CD8-positive, alpha-beta memory T cell (primary cell): ENCODE measurements at regions not wholly inside any gene's neighbourhood (a gene's known extent, or its start where the extent isn't known, plus 50 kb on each side); places are given as distances from the start of the nearest gene placed in this dataset.

Experiments
- CTCF ChIA-PET: fragments of 350-600 bp; sonication (Branson Sonifier 250); formaldehyde crosslinking; loops from one replicate; lab custom pipeline; 2021; ENCODE audit warnings: antibody characterized with exemption; lab: Charles Lee
- POLR2A ChIA-PET: fragments of 350-600 bp; sonication (Branson Sonifier 250); formaldehyde crosslinking; loops from one replicate; lab custom pipeline; 2021; ENCODE audit warnings: antibody characterized with exemption; lab: Charles Lee
- DNase-seq, 5 donors: peaks; one replicate each; pipeline versions ENCODE4 v3.0.0 to v3.0.0-alpha.2; 2020 to 2022; ENCODE audit warnings: mixed read lengths in 1 of 5
- H3K27ac ChIP-seq: one replicate; pipeline ENCODE4 v1.7.0; 2013; ENCODE audit warnings: low read depth, mild to moderate bottlenecking, low read length, moderate library complexity
- H3K27me3 ChIP-seq: 2 replicates; pipeline ENCODE4 v1.7.0; 2013; ENCODE audit warnings: low read length, mild to moderate bottlenecking; ENCODE audit not compliant: insufficient read depth, poor library complexity, severe bottlenecking
- H3K36me3 ChIP-seq: 2 replicates; pipeline ENCODE4 v1.7.0; 2013; ENCODE audit warnings: mild to moderate bottlenecking, low read length, moderate library complexity; ENCODE audit not compliant: insufficient read depth
- H3K4me1 ChIP-seq: 2 replicates; pipeline ENCODE4 v1.7.0; 2013; ENCODE audit warnings: mild to moderate bottlenecking, low read length, moderate library complexity; ENCODE audit not compliant: insufficient read depth
- H3K4me3 ChIP-seq: 2 replicates; pipeline ENCODE4 v1.7.0; 2013; ENCODE audit warnings: mild to moderate bottlenecking, low read length
- H3K9me3 ChIP-seq: 2 replicates; pipeline ENCODE4 v1.7.0; 2013; ENCODE audit warnings: mild to moderate bottlenecking, low read length
- H3K27ac Mint-ChIP-seq, 8 donors: one replicate each; pipeline ENCODE4 v1.8.0; 2020 to 2021; ENCODE audit warnings: mixed read lengths in 8 of 8, mild to moderate bottlenecking in 6 of 8, inconsistent platforms in 3 of 8, moderate library complexity in 3 of 8
- H3K27me3 Mint-ChIP-seq, 2 donors: one replicate each; pipeline ENCODE4 v1.8.0; 2020 to 2021; ENCODE audit warnings: mixed read lengths in 2 of 2, mild to moderate bottlenecking in 1 of 2, moderate library complexity in 1 of 2
- H3K36me3 Mint-ChIP-seq, 3 donors: one replicate each; pipeline ENCODE4 v1.8.0; 2020 to 2021; ENCODE audit warnings: mixed read lengths in 3 of 3, inconsistent platforms in 1 of 3, mild to moderate bottlenecking in 1 of 3
- H3K4me1 Mint-ChIP-seq, 3 donors: one replicate each; pipeline ENCODE4 v1.8.0; 2020 to 2021; ENCODE audit warnings: mixed read lengths in 3 of 3, inconsistent platforms in 1 of 3, mild to moderate bottlenecking in 1 of 3
- H3K4me3 Mint-ChIP-seq, 7 donors: one replicate each; pipeline ENCODE4 v1.8.0; 2020 to 2021; ENCODE audit warnings: mixed read lengths in 7 of 7, mild to moderate bottlenecking in 6 of 7, moderate library complexity in 4 of 7, inconsistent platforms in 2 of 7
- H3K9me3 Mint-ChIP-seq, 5 donors: one replicate each; pipeline ENCODE4 v1.8.0; 2020 to 2022; ENCODE audit warnings: mixed read lengths in 5 of 5, mild to moderate bottlenecking in 3 of 5, moderate library complexity in 2 of 5, inconsistent platforms in 1 of 5

- no peak overlapping the region for H3K4me3 Mint-ChIP-seq
- ChIA-PET CTCF (no interaction called here), POLR2A (no interaction called here)
- H3K9me3 Mint-ChIP-seq, result peaks cover 0 to 6% (median 2%) of the 10 kb centered on the region in 5 donors
- no peaks in the 10 kb centered on the region for H3K4me1 ChIP-seq
- H3K27me3 ChIP-seq, result no peaks in the 10 kb centered on the region
- no peaks in the 10 kb centered on the region for H3K9me3 ChIP-seq
- H3K36me3 Mint-ChIP-seq, result no peaks in the 10 kb centered on the region
- no peaks in the 10 kb centered on the region for H3K36me3 ChIP-seq
- H3K27ac Mint-ChIP-seq, result no peak overlapping the region
- DNase-seq, result no peak
- H3K4me3 ChIP-seq, result no peak overlapping the region
- H3K4me1 Mint-ChIP-seq, result no peaks in the 10 kb centered on the region
- no peaks in the 10 kb centered on the region for H3K27me3 Mint-ChIP-seq
- H3K27ac ChIP-seq, result no peak overlapping the region
Measured at GRCh38 chr16:73317321-73317857, 269.5 kb upstream of the ZFHX3 start.

- DNase-seq, result no peak
- peaks cover 0 to 9% (median 2%) of the 10 kb centered on the region in 5 donors for H3K9me3 Mint-ChIP-seq
- Histone ChIP-seq H3K27ac (no peak overlapping the region), H3K9me3 (no peaks in the 10 kb centered on the region), H3K4me3 (no peak overlapping the region), H3K27me3 (no peaks in the 10 kb centered on the region), H3K36me3 (no peaks in the 10 kb centered on the region), H3K4me1 (no peaks in the 10 kb centered on the region)
- POLR2A ChIA-PET, result no interaction called here
- no peaks in the 10 kb centered on the region for H3K27me3 Mint-ChIP-seq
- no peak overlapping the region for H3K4me3 Mint-ChIP-seq
- no peaks in the 10 kb centered on the region for H3K4me1 Mint-ChIP-seq
- no peaks in the 10 kb centered on the region for H3K36me3 Mint-ChIP-seq
- CTCF ChIA-PET, result no interaction called here
- no peak overlapping the region for H3K27ac Mint-ChIP-seq
Measured at GRCh38 chr16:73315645-73316044, 267.7 kb upstream of the ZFHX3 start.

GRCh38 chr16:73313950-73314349 is 266.0 kb upstream of the ZFHX3 start:
- CTCF ChIA-PET, result no interaction called here
- H3K36me3 Mint-ChIP-seq, result no peaks in the 10 kb centered on the region
- no peak overlapping the region for H3K4me3 ChIP-seq

GRCh38 chr16:73311857-73312723 is 264.2 kb upstream of the ZFHX3 start:
- CTCF ChIA-PET, result no interaction called here
- Histone ChIP-seq H3K9me3 (no peaks in the 10 kb centered on the region), H3K27me3 (no peaks in the 10 kb centered on the region), H3K4me3 (no peak overlapping the region), H3K36me3 (no peaks in the 10 kb centered on the region), H3K27ac (no peak overlapping the region), H3K4me1 (no peaks in the 10 kb centered on the region)
- DNase-seq, result no peak
- Mint-ChIP-seq H3K4me1 (no peaks in the 10 kb centered on the region), H3K9me3 (peaks cover 0 to 5% (median 0%) of the 10 kb centered on the region in 5 donors), H3K36me3 (no peaks in the 10 kb centered on the region), H3K27ac (no peak overlapping the region), H3K27me3 (no peaks in the 10 kb centered on the region), H3K4me3 (no peak overlapping the region)
- POLR2A ChIA-PET, result no interaction called here

More at GRCh38 chr16:73313950-73314349, 266.0 kb upstream of the ZFHX3 start:
- no peaks in the 10 kb centered on the region for H3K27me3 Mint-ChIP-seq
- no peak for DNase-seq
- no peak overlapping the region for H3K27ac Mint-ChIP-seq
- no peak overlapping the region for H3K4me3 Mint-ChIP-seq
- POLR2A ChIA-PET, result no interaction called here
- Histone ChIP-seq H3K27ac (no peak overlapping the region), H3K9me3 (no peaks in the 10 kb centered on the region), H3K36me3 (no peaks in the 10 kb centered on the region), H3K27me3 (no peaks in the 10 kb centered on the region), H3K4me1 (no peaks in the 10 kb centered on the region)
- peaks cover 0 to 9% (median 0%) of the 10 kb centered on the region in 5 donors for H3K9me3 Mint-ChIP-seq
- H3K4me1 Mint-ChIP-seq, result no peaks in the 10 kb centered on the region

- H3K27ac Mint-ChIP-seq, result no peak overlapping the region
- DNase-seq, result no peak
Measured at GRCh38 chr16:73308771-73309170, 260.8 kb upstream of the ZFHX3 start.

GRCh38 chr16:73306901-73307413 is 259.0 kb upstream of the ZFHX3 start:
- H3K36me3 ChIP-seq, result no peaks in the 10 kb centered on the region
- Mint-ChIP-seq H3K27me3 (peaks cover 0 to 3% of the 10 kb centered on the region in 2 donors), H3K36me3 (no peaks in the 10 kb centered on the region), H3K4me3 (no peak overlapping the region), H3K27ac (no peak overlapping the region), H3K4me1 (no peaks in the 10 kb centered on the region), H3K9me3 (peaks cover 0 to 10% (median 0%) of the 10 kb centered on the region in 5 donors)
- H3K9me3 ChIP-seq, result no peaks in the 10 kb centered on the region
- H3K4me3 ChIP-seq, result no peak overlapping the region
- ChIA-PET CTCF (no interaction called here), POLR2A (no interaction called here)
- DNase-seq, result no peak
- H3K4me1 ChIP-seq, result no peaks in the 10 kb centered on the region
- no peak overlapping the region for H3K27ac ChIP-seq
- H3K27me3 ChIP-seq, result no peaks in the 10 kb centered on the region

More at GRCh38 chr16:73308771-73309170, 260.8 kb upstream of the ZFHX3 start:
- H3K27me3 Mint-ChIP-seq, result peaks cover 0 to 3% of the 10 kb centered on the region in 2 donors
- Histone ChIP-seq H3K36me3 (no peaks in the 10 kb centered on the region), H3K9me3 (no peaks in the 10 kb centered on the region), H3K4me1 (no peaks in the 10 kb centered on the region), H3K4me3 (no peak overlapping the region), H3K27ac (no peak overlapping the region), H3K27me3 (no peaks in the 10 kb centered on the region)
- H3K4me3 Mint-ChIP-seq, result no peak overlapping the region
- CTCF ChIA-PET, result no interaction called here
- no peaks in the 10 kb centered on the region for H3K36me3 Mint-ChIP-seq
- peaks cover 0 to 7% (median 0%) of the 10 kb centered on the region in 5 donors for H3K9me3 Mint-ChIP-seq
- POLR2A ChIA-PET, result no interaction called here
- no peaks in the 10 kb centered on the region for H3K4me1 Mint-ChIP-seq

GRCh38 chr16:73304008-73304774 is 256.3 kb upstream of the ZFHX3 start:
- Histone ChIP-seq H3K27ac (no peak overlapping the region), H3K4me1 (no peaks in the 10 kb centered on the region), H3K4me3 (no peak overlapping the region), H3K36me3 (no peaks in the 10 kb centered on the region), H3K9me3 (no peaks in the 10 kb centered on the region), H3K27me3 (no peaks in the 10 kb centered on the region)
- POLR2A ChIA-PET, result no interaction called here
- Mint-ChIP-seq H3K4me1 (no peaks in the 10 kb centered on the region), H3K4me3 (no peak overlapping the region), H3K36me3 (no peaks in the 10 kb centered on the region), H3K27me3 (peaks cover 0 to 3% of the 10 kb centered on the region in 2 donors), H3K9me3 (peaks cover 0 to 6% (median 0%) of the 10 kb centered on the region in 5 donors), H3K27ac (no peak overlapping the region)
- no peak for DNase-seq
- CTCF ChIA-PET, result no interaction called here

- Mint-ChIP-seq H3K36me3 (no peaks in the 10 kb centered on the region), H3K27me3 (peaks cover 0 to 3% of the 10 kb centered on the region in 2 donors)
Measured at GRCh38 chr16:73302942-73303341, 255.0 kb upstream of the ZFHX3 start.

More at GRCh38 chr16:73302942-73303341, 255.0 kb upstream of the ZFHX3 start:
- ChIA-PET CTCF (no interaction called here), POLR2A (no interaction called here)
- H3K27ac Mint-ChIP-seq, result no peak overlapping the region
- Histone ChIP-seq H3K4me1 (no peaks in the 10 kb centered on the region), H3K4me3 (no peak overlapping the region), H3K27me3 (no peaks in the 10 kb centered on the region), H3K9me3 (no peaks in the 10 kb centered on the region), H3K27ac (no peak overlapping the region), H3K36me3 (no peaks in the 10 kb centered on the region)
- no peak overlapping the region for H3K4me3 Mint-ChIP-seq
- H3K9me3 Mint-ChIP-seq, result peaks cover 0 to 6% (median 2%) of the 10 kb centered on the region in 5 donors
- H3K4me1 Mint-ChIP-seq, result no peaks in the 10 kb centered on the region
- no peak for DNase-seq
